HUES6 (cell line): ENCODE measurements at regions not wholly inside any gene's neighbourhood (a gene's known extent, or its start where the extent isn't known, plus 50 kb on each side); places are given as distances from the start of the nearest gene placed in this dataset.

Experiments
- H3K27ac ChIP-seq: 2 replicates; pipeline ENCODE4 v1.7.0; 2013; ENCODE audit warnings: low read depth, mild to moderate bottlenecking, low read length, inconsistent platforms
- H3K27me3 ChIP-seq: 2 replicates; pipeline ENCODE4 v1.6.1; 2013; ENCODE audit warnings: low read length; ENCODE audit not compliant: control insufficient read depth, insufficient read depth
- H3K36me3 ChIP-seq: 2 replicates; pipeline ENCODE4 v1.6.1; 2013; ENCODE audit warnings: low read length; ENCODE audit not compliant: control insufficient read depth, insufficient read depth
- H3K4me1 ChIP-seq: 2 replicates; pipeline ENCODE4 v1.6.1; 2013; ENCODE audit warnings: low read length; ENCODE audit not compliant: control insufficient read depth, insufficient read depth
- H3K4me3 ChIP-seq: 2 replicates; pipeline ENCODE4 v1.5.1; 2013; ENCODE audit warnings: low read depth, low read length
- H3K9ac ChIP-seq: one replicate; pipeline ENCODE4 v1.6.1; 2013; ENCODE audit warnings: mild to moderate bottlenecking, low read length
- H3K9me3 ChIP-seq: 2 replicates; pipeline ENCODE4 v1.6.1; 2013; ENCODE audit warnings: low read depth, low read length; ENCODE audit not compliant: control insufficient read depth, insufficient read depth

DNA sequence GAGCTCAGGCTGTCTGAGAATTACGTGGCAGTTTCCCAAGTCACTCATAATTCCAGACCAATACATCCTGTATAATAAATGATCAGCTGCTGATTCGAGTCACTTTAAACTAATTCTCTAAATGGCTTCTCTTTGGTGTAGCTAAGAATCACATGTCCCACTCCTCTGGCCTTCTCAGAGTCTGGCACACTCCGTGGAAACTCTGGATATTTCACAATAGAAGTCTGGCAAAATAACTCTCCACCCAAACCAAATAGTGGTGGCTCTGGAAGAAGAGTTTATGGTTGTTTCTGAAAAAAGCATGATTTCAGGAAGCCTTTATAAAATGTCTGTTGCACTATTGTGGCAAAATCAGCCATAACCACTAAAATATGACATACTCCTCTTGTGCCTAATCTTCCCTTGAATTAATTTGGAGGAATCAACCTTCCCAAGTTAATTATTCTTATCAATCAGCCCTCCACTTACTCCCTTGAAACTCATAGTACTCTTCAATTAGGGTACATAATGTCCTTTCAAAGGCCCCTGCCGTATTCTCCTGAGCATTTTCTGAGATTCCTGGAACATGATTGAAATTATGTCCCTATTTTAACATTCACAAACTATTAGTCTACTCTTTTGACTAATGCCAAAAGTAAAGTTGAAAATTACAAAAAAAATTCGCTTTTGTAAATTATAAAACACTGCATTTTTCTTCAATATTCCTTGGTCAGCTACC lies 991.6 kb downstream of the FAT4 start:
- Histone ChIP-seq H3K4me3 (no peak overlapping the region), H3K9ac (no peak overlapping the region), H3K27ac (no peak overlapping the region), H3K27me3 (no peaks in the 10 kb centered on the region), H3K9me3 (no peaks in the 10 kb centered on the region), H3K36me3 (no peaks in the 10 kb centered on the region), H3K4me1 (no peaks in the 10 kb centered on the region)

DNA sequence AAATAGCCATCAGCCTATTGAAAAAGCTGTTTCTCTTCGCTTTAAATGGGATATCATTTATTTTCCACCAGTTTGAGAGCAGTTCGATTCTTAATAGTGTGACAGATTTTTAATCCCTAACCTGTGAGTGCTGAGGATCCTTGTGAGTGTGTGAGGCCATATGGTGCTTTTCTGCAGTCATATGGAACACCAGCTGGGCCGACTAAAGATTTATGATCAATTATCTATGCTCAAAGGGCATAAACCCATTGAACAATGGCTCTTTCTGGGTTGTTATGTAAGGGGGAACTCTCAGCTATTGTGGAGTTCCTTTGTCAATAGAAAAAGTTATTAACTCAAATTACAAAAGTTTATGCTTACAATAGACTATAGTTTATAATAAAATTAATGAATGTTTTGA lies 1003.6 kb downstream of the FAT4 start:
- H3K27ac ChIP-seq: no peak overlapping the region
- no peaks in the 10 kb centered on the region for H3K36me3 ChIP-seq
- H3K9ac ChIP-seq: no peak overlapping the region
- H3K4me3 ChIP-seq: no peak overlapping the region
- no peaks in the 10 kb centered on the region for H3K9me3 ChIP-seq
- H3K4me1 ChIP-seq: no peaks in the 10 kb centered on the region
- H3K27me3 ChIP-seq: no peaks in the 10 kb centered on the region

DNA sequence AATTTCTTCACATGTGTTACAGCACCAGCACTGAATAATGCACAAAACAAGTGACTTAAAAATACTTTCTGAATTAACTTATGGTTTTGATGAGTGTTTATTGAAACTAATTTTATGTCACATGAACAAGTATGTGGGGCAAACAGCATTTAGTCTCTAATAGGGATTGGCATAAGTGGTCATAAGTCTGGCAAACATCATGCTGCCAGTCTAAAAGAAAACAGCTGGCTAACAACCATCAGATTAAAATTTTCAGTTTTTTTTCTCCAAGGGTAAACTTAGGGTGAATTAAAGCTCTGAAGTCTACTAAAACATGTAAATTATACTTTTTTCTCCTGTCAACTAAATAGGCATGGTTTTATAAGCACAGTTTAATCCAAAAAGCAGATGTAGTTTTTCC lies 1014.2 kb downstream of the FAT4 start:
- Histone ChIP-seq H3K4me3 (no peak overlapping the region), H3K27ac (no peak overlapping the region), H3K4me1 (no peaks in the 10 kb centered on the region), H3K27me3 (no peaks in the 10 kb centered on the region), H3K9me3 (no peaks in the 10 kb centered on the region), H3K9ac (no peak overlapping the region), H3K36me3 (no peaks in the 10 kb centered on the region)

DNA sequence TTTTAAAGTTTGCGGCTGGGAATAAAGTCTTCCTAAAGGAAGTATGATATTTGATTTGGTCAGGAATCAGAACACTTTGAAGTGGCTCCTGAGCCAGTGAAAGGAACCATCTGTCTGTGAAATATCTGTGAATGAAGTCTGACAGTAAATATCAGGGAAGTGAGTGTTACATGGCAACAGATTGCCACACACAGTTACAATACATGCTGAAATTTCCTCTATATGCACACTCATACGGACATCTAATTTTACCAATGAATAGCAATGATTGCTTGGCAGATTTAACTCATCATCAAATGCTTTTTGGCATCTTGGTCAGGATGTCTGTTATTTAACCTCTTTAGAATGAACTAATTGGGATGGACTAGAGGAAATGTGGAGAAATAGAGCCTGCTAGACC lies 1023.8 kb downstream of the FAT4 start:
- Histone ChIP-seq H3K4me3 (no peak overlapping the region), H3K27me3 (no peaks in the 10 kb centered on the region), H3K9ac (no peak overlapping the region), H3K4me1 (no peaks in the 10 kb centered on the region), H3K9me3 (no peaks in the 10 kb centered on the region), H3K36me3 (no peaks in the 10 kb centered on the region), H3K27ac (no peak overlapping the region)

DNA sequence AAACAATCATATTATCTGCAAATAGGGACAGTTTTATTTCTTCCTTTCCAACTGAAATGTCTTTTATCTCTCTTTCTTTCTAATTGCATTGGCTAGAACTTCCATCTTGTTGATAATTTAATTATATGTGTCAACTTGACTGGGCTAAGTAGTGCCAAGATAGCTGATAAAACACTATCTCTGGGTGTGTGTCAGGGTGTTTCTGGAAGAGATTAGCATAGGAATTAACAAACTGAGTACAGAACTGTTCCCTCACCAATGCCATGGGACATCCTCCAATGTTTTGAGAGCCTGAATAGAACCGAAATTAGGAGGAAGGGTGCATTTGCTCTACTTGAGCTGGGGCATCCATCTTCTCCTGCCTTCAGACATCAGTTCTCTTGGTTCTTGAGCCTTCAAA lies 1027.2 kb downstream of the FAT4 start:
- Histone ChIP-seq H3K27me3 (no peaks in the 10 kb centered on the region), H3K9ac (no peak overlapping the region), H3K27ac (no peak overlapping the region), H3K9me3 (no peaks in the 10 kb centered on the region), H3K4me1 (no peaks in the 10 kb centered on the region), H3K36me3 (no peaks in the 10 kb centered on the region), H3K4me3 (no peak overlapping the region)

DNA sequence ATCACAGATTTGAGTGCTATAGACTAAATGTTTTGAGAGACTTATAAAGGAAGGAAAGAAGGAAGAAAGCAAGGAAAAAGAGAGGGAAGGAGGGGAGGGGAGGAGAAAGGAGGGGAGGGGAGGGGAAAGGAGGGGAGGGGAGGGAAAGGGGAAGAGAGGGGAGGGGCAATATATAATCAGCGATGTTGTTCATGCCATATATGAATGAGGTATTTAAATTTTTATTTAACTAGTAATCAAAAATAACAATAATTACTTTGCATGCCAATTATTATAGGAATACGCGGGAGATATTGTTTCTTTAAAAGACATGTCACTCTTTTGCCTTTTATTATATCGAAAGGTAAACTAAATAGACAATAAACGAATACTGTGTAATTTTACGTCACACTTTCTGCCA lies 1029.7 kb downstream of the FAT4 start:
- Histone ChIP-seq H3K4me3 (no peak overlapping the region), H3K9ac (no peak overlapping the region), H3K9me3 (no peaks in the 10 kb centered on the region), H3K4me1 (no peaks in the 10 kb centered on the region), H3K36me3 (no peaks in the 10 kb centered on the region), H3K27ac (no peak overlapping the region), H3K27me3 (no peaks in the 10 kb centered on the region)

DNA sequence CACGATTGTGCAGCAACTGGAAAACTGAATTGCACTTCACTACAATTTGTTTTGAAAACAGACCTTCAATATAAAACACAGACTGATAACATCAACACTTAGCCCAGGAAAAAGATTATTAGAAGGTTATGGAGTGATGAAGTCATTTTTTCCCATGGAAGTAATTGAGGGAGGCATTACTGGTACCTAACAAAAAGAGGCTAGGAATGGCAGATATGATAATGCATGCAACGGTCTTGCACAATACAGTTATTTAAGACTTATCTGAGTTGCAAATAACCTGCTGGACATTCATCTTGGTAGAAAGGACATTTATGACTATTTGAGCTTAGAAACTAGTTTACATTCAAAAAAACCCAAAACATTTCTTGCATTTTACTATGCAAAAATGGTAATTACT lies 1031.9 kb downstream of the FAT4 start:
- H3K27ac ChIP-seq: no peak overlapping the region
- H3K36me3 ChIP-seq: no peaks in the 10 kb centered on the region
- no peaks in the 10 kb centered on the region for H3K27me3 ChIP-seq
- no peak overlapping the region for H3K4me3 ChIP-seq
- H3K9ac ChIP-seq: no peak overlapping the region
- no peaks in the 10 kb centered on the region for H3K4me1 ChIP-seq
- H3K9me3 ChIP-seq: no peaks in the 10 kb centered on the region

DNA sequence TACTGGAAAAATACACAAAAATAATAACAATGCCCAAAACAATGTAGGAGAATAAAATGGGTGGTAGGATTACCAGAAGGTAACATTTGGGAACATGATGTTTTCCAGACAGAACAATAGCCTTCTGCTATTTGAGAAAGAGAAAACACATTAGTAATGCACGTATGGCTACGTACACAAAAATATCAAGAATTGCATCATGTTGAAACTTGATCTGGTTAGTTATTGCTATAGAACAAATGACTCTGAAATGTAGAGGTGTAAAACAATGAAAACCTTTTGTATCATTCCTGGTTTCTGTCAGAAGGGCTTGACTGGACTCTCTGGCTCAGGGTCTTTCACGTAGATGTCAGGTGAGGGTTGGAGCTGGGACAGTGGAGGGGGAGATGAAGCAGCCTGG lies 1040.0 kb downstream of the FAT4 start:
- Histone ChIP-seq H3K4me1 (no peaks in the 10 kb centered on the region), H3K4me3 (no peak overlapping the region), H3K36me3 (no peaks in the 10 kb centered on the region), H3K9ac (no peak overlapping the region), H3K9me3 (no peaks in the 10 kb centered on the region), H3K27ac (no peak overlapping the region), H3K27me3 (no peaks in the 10 kb centered on the region)

DNA sequence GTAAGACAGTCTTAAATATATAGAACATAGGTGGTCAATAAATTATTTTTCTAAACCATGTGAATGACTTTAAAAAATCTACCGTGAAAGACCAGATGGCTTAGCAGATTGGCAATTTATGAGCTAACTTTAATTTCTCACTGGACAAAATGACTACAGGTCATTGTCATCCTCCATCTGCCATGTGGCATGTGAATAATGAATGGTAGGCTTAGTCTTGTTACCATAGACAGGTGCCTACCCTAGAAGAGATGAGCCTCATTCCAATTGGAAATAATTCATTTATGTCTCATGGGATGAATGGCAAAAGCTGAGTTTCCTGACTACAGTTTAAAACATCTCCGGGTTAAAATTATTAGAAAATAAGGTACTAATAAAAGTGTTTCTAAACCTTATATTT lies 1043.3 kb downstream of the FAT4 start:
- no peaks in the 10 kb centered on the region for H3K27me3 ChIP-seq
- H3K36me3 ChIP-seq: no peaks in the 10 kb centered on the region
- H3K9ac ChIP-seq: no peak overlapping the region
- no peak overlapping the region for H3K4me3 ChIP-seq
- peaks cover 8% of the 10 kb centered on the region for H3K4me1 ChIP-seq
- no peaks in the 10 kb centered on the region for H3K9me3 ChIP-seq
- no peak overlapping the region for H3K27ac ChIP-seq

DNA sequence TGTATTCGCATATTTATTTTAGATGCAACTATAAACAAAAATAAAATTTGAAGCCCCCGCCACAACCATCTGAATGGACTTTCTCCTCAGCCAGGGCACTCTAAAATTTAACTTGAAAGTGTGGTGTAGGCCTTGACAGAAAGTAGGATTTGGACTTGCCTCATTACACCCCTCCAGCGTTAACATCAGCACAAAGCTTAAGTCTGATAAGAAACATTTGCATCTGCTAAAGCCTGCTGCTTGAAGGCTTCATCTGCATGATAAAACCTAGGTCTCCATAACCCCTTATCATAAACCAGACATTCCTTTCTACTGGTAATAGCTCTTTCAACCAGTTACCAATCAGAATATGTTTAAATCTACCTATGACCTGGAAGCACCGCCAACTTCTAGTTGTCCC lies 1046.5 kb downstream of the FAT4 start:
- H3K27ac ChIP-seq: no peak overlapping the region
- H3K27me3 ChIP-seq: no peaks in the 10 kb centered on the region
- no peaks in the 10 kb centered on the region for H3K36me3 ChIP-seq
- no peak overlapping the region for H3K9ac ChIP-seq
- H3K4me1 ChIP-seq: peaks cover 8% of the 10 kb centered on the region
- no peak overlapping the region for H3K4me3 ChIP-seq
- H3K9me3 ChIP-seq: no peaks in the 10 kb centered on the region

DNA sequence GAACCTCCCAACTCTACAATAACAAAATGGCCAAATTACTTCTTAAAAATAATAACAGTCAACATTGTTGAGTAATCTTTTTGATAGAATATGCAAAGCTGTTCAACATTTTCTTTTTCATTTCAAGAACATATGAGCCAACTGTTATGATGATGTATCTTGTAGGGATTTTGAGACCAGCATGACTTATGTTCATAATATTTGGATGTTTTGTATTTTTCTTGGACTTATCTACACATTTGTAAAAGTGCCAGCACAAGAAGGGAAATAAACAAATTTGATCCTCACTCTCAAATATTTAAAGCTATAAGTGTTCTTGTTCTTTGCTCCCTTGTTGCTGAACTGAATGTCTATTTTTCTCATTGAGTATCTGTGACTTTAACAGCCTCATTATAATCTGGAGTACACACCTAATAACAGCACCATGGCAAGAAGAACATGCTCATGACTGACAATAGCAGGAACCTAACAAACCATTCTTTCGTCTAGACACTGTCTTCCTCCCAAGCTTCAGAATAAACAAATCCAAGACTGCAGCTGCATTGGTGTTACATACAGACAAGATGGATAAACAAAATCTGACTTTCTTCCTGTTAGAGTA lies 1049.7 kb downstream of the FAT4 start:
- H3K4me3 ChIP-seq: no peak overlapping the region
- H3K36me3 ChIP-seq: no peaks in the 10 kb centered on the region
- H3K27ac ChIP-seq: no peak overlapping the region
- no peaks in the 10 kb centered on the region for H3K27me3 ChIP-seq
- no peak overlapping the region for H3K9ac ChIP-seq
- H3K9me3 ChIP-seq: no peaks in the 10 kb centered on the region
- peaks cover 8% of the 10 kb centered on the region for H3K4me1 ChIP-seq
